ENCODE measurements at regions not wholly inside any gene's neighbourhood (a gene's known extent, or its start where the extent isn't known, plus 50 kb on each side); places are given as distances from the start of the nearest gene placed in this dataset.
"Not testable (repeated sequence)": the region's sequence is repeated elsewhere in the genome, so short reads cannot be mapped to it uniquely, and the experiment has no call there.

DNA sequence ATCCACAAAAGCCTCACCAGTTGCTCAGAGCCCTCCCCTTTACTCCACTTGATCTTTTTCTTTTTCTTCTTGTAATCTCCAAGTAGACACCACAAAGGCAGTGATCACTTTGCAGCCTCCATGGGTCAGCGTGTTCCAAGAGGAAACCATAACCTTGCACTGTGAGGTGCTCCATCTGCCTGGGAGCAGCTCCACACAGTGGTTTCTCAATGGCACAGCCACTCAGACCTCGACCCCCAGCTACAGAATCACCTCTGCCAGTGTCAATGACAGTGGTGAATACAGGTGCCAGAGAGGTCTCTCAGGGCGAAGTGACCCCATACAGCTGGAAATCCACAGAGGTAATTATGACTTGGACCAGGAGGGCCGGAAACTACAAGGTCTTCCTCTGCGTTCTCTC, 95.6 kb downstream of the FAM72B start:
- H3K9me3 Mint-ChIP-seq; H3K27me3 Mint-ChIP-seq; DNase-seq; H3K27ac Mint-ChIP-seq; H3K4me3 Mint-ChIP-seq; H3K36me3 Mint-ChIP-seq (ENCODE audit: low read depth); H3K4me1 Mint-ChIP-seq (ENCODE audit: low read depth): not testable (repeated sequence)

DNA sequence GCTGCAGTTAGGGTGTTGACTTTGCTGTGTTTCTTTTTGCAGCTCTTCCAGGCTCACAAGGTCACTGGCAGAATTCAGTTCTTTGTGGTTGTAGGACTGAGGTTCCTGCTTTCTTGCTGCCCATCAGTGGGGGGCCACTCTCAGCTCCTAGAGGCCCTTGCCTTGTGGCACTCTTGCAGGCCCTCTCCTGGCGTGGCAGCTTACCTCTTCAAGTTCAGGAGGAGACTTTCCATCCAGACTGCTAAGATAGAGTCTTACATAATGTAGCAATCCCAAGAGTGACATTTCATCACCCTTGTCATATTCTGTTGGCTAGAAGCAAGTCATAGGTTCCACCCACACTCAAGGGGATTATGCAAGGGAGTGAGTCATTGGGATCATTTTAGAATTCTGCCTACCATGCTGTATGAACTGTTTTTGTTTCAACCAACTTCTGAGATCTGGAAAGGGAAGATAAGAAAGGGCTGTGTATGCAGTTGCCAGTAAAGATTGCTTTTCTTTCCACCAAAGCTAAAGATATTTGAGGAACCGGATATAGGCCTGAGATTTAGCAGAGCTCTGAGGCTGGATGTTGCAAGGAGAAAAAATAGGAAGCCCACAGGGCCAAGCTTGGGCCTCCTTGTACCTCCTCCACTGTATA, 91.7 kb downstream of the FAM72B start:
- H3K4me1 Mint-ChIP-seq (ENCODE audit: low read depth); H3K36me3 Mint-ChIP-seq (ENCODE audit: low read depth); H3K27ac Mint-ChIP-seq; H3K4me3 Mint-ChIP-seq; H3K9me3 Mint-ChIP-seq; H3K27me3 Mint-ChIP-seq: not testable (repeated sequence)
- peak; percentile 33 for DNase-seq

DNA sequence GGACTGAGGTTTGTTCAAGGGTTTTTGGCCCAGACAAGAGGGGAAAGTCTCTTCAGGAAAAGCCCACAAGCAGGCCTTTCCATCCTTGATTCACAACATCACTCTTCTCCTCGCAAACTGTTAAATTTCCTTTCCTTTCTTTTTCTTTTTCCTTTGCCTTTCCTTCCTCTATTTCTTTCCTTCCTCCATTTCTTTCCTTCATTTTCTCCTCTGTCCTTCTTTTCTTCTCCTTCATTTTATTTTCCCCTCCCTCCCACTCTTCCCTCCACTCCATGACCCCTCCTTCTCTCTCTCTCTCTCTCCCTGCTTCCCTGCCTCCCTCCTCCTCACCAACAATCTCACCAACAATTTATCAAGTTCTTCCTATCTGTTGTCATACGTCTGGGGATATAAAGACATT, 89.1 kb downstream of the FAM72B start:
- H3K36me3 Mint-ChIP-seq (ENCODE audit: low read depth); H3K9me3 Mint-ChIP-seq; DNase-seq; H3K27me3 Mint-ChIP-seq; H3K4me3 Mint-ChIP-seq; H3K4me1 Mint-ChIP-seq (ENCODE audit: low read depth); H3K27ac Mint-ChIP-seq: not testable (repeated sequence)

DNA sequence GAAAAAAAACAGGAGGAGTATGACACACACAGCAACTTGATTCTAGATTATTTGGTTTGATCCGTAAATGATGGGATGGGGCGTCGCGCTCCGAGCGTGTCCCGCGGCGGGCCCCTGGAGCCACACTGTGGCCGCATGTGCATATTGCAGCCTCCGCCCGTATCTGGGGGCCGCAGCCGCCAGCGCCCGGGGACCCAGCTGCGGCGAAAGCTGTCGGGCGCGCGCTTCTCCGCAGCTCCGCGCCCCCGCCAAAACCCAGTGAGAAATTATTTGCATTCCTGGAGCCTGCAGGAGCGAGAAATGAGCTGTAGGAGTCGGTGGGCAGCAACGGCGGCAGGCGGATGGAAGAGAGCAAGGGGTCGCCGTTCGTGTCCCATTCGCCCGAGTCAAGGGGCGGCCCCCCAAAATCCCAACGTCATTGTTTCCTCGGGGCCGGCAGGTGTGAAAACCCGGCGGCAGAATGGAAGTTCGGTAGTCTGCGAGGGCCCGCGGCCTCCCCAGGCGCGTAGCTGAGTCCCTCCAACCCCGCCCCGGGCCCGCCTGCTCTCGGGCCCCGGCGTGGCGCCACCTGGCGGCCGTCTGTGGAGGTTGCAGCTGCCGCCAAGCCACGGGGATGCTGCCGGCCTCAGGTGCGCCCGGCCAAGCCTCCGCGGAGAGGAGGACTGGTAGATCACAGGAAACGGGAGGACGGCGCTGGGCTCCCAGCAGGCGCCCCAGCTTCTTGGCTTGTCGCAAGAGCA, 86.8 kb downstream of the FAM72B start:
- not testable (repeated sequence) for H3K9me3 Mint-ChIP-seq; H3K4me1 Mint-ChIP-seq (ENCODE audit: low read depth); H3K27me3 Mint-ChIP-seq; H3K27ac Mint-ChIP-seq; H3K36me3 Mint-ChIP-seq (ENCODE audit: low read depth)
- DNase-seq: peak; percentile 91
- peak overlapping the region; percentile 45 for H3K4me3 Mint-ChIP-seq

- not testable (repeated sequence) for H3K4me1 Mint-ChIP-seq (ENCODE audit: low read depth); H3K27me3 Mint-ChIP-seq; H3K36me3 Mint-ChIP-seq (ENCODE audit: low read depth); H3K9me3 Mint-ChIP-seq; H3K27ac Mint-ChIP-seq
- H3K4me3 Mint-ChIP-seq: peak overlapping the region; percentile 42
- DNase-seq: peak; percentile 56
Measured at GRCh38 chr1:121097867-121098215, 86.3 kb downstream of the FAM72B start.

DNA sequence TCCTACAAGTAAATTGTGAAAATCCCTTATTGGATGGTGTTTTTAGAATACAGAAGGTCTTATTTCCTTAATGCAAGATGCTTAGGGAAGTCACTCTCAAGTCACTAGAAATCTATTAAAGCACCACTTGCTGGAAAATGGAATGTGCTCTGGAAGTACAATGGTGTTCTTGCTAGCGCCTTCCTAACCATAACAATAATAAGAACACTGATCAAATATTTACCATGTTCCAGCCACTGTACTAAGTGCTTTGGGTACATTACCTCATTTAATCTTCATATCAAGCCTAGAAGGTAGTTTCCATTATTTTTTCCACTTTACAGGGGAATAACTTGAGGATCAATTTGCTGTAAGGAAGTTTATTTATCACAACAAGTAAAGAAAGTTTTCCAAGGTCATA, 75.1 kb downstream of the FAM72B start:
- DNase-seq; H3K27me3 Mint-ChIP-seq; H3K4me3 Mint-ChIP-seq; H3K4me1 Mint-ChIP-seq (ENCODE audit: low read depth); H3K36me3 Mint-ChIP-seq (ENCODE audit: low read depth); H3K27ac Mint-ChIP-seq; H3K9me3 Mint-ChIP-seq: not testable (repeated sequence)

DNA sequence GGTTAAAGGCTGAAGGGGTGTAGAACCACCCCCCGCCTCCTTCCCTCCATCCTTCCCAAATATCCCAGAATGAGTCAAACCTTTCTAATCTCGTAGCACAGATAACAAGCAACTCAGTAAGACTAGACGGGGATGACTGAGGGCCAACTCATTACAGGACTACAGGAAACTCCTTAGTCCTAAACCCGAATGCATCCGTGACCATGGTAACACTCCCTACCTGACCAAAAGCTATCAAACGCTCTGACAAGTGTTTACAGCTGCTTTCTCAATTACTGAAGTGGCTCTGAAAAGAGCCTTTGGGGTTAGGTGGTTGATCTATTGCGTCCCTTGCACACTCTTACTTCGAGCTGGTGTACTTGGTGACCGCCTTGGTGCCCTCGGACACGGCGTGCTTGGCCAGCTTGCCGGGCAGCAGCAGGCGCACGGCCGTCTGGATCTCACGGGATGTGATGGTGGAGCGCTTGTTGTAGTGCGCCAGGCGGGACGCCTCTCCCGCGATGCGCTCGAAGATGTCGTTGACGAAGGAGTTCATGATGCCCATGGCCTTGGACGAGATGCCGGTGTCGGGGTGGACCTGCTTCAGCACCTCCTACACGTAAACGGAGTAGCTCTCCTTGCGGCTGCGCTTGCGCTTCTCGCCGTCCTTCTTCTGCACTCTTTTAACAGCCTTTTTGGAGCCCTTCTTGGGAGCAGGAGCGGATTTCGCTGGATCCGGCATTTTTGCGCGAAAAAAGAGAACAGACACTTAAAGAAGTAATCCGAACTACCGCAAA, 67.4 kb downstream of the FAM72B start:
- H3K4me1 Mint-ChIP-seq (ENCODE audit: low read depth); DNase-seq: not testable (repeated sequence)

GRCh38 chr1:121117298-121117611, 66.9 kb downstream of the FAM72B start:
- not testable (repeated sequence) for H3K36me3 Mint-ChIP-seq (ENCODE audit: low read depth); H3K9me3 Mint-ChIP-seq; H3K27me3 Mint-ChIP-seq; H3K4me1 Mint-ChIP-seq (ENCODE audit: low read depth); H3K27ac Mint-ChIP-seq; DNase-seq; H3K4me3 Mint-ChIP-seq

More for the DNA sequence above, 67.4 kb downstream of the FAM72B start:
- not testable (repeated sequence) for H3K27me3 Mint-ChIP-seq; H3K4me3 Mint-ChIP-seq; H3K36me3 Mint-ChIP-seq (ENCODE audit: low read depth); H3K9me3 Mint-ChIP-seq; H3K27ac Mint-ChIP-seq

GRCh38 chr1:121117622-121118479, 66.3 kb downstream of the FAM72B start:
- H3K36me3 Mint-ChIP-seq (ENCODE audit: low read depth); H3K27me3 Mint-ChIP-seq; H3K9me3 Mint-ChIP-seq; H3K27ac Mint-ChIP-seq; H3K4me1 Mint-ChIP-seq (ENCODE audit: low read depth): not testable (repeated sequence)
- H3K4me3 Mint-ChIP-seq: peak overlapping the region; percentile 48
- DNase-seq: peak; percentile 37

Data from activated T-cell treated with anti-CD3 and anti-CD28 coated beads, Interleukin-2, amount 50 U/mL, for 24 hours (primary cell).